Upper lobe of left lung (tissue), 4 donors: ENCODE measurements at regions not wholly inside any gene's neighbourhood (a gene's known extent, or its start where the extent isn't known, plus 50 kb on each side); places are given as distances from the start of the nearest gene placed in this dataset.

Source experiments
- CTCF ChIP-seq, 6 experiments: fragments of 450-650 bp in 4 of 6; fragments of 200-600 bp in 2 of 6; sonication (generic) in 2 of 6; IDR thresholded peaks; one replicate each; pipeline ENCODE4 v1.5.1; 2016 to 2019; ENCODE audit warnings: antibody characterized with exemption in 6 of 6
- EP300 ChIP-seq, 4 donors: sonication (generic); formaldehyde crosslinking; IDR thresholded peaks; one replicate each; pipeline ENCODE4 v1.5.1; 2017; ENCODE audit warnings: antibody characterized with exemption in 4 of 4, control low read depth in 2 of 4
- POLR2A ChIP-seq, 4 donors: fragments of 450-650 bp; IDR thresholded peaks; one replicate each; pipeline ENCODE4 v1.5.1; 2016 to 2017; ENCODE audit warnings: antibody characterized with exemption in 4 of 4, mild to moderate bottlenecking in 2 of 4
- POLR2AphosphoS5 ChIP-seq, 2 donors: sonication (generic); formaldehyde crosslinking; IDR thresholded peaks; one replicate each; pipeline ENCODE4 v1.5.1; 2017; ENCODE audit warnings: antibody characterized with exemption in 2 of 2

GRCh38 chr10:84770824-84771223 lies 442.4 kb downstream of the CCSER2 start:
- no peak for TF ChIP-seq POLR2A (IDR thresholded peaks at IDR 0.05)
- no peak for TF ChIP-seq CTCF (IDR thresholded peaks at IDR 0.05)
- TF ChIP-seq POLR2AphosphoS5 (IDR thresholded peaks at IDR 0.05): no peak
- TF ChIP-seq EP300 (IDR thresholded peaks at IDR 0.05): no peak
